GM10248 (cell line): ENCODE measurements at regions not wholly inside any gene's neighbourhood (a gene's known extent, or its start where the extent isn't known, plus 50 kb on each side); places are given as distances from the start of the nearest gene placed in this dataset.

Source experiments
- CTCF ChIA-PET: fragments of 300-600 bp; sonication (Branson Sonifier 250); formaldehyde crosslinking; extraction: SDS; loops from one replicate; lab custom pipeline; 2021; ENCODE audit warnings: antibody characterized with exemption; lab: Yijun Ruan, JAX
- POLR2A ChIA-PET: fragments of 350-650 bp; sonication (Branson Sonifier 250); formaldehyde crosslinking; extraction: SDS; loops from one replicate; lab custom pipeline; 2020; ENCODE audit warnings: antibody characterized with exemption; lab: Yijun Ruan, JAX
- DNase-seq: peaks from one replicate; pipeline ENCODE4 v3.0.0; 2012; ENCODE audit errors: extremely low spot score
- CTCF ChIP-seq: IDR thresholded peaks from 2 replicates; pipeline ENCODE4 v1.5.1; 2012; ENCODE audit warnings: mild to moderate bottlenecking, low read depth; ENCODE audit errors: extremely low read depth, missing control alignments, control extremely low read depth

DNA sequence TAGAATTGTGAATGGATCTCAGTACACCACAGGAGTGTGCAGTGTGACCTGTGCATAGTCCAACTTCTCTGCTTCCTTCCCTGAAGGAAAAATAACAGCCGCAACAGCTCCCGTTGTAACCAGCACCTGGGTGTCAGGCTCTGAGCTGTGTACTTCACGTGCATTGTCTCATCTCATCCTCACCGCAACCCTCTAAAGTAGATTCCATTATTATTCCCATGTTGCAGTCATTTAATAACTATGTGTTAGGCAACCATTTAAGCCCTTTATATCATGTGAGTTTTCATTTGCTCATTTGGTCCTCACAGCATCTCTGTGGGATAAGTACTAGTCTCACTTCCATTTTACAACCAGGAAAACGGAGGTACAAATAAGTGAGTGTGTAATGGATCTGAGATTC is 247.0 kb upstream of the MAF start:
- CTCF ChIA-PET, result interaction anchor here (2.6 kb wide), 1 partner anchor 15 kb away, joined by 10 read pairs; no protein-coding TSS in a partner anchor

DNA sequence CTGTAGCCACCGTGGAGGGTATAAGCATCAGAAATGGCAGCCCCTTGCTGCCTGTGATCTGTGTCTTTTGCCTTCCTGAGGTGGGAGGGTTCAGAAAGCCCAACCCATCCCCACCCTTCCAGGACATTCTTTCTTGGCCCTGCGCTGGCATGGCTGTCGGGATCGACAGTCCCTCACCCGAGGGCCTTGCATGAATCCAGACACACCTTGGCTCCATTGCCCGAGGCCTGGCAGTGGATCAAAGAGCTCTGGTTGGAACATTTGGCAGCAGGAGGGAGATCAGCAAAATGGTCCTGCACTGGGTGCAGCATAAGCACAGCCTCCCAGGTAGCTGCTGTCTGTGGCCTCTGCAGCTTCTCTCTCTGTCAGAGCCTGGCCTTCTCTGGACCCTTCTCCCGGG is 246.6 kb upstream of the MAF start:
- ChIA-PET CTCF (no interaction called here), POLR2A (no interaction called here)
- no peak for DNase-seq
- TF ChIP-seq CTCF, result no peak

More for the DNA sequence above, 247.0 kb upstream of the MAF start:
- DNase-seq, result no peak
- TF ChIP-seq CTCF, result no peak
- POLR2A ChIA-PET, result no interaction called here

GRCh38 chr16:79845734-79846135 is 245.2 kb upstream of the MAF start:
- no peak for DNase-seq
- ChIA-PET CTCF (interaction anchor here (0.9 to 1.8 kb wide), 4 partner anchors 10 to 22 kb away, joined by 3 to 5 read pairs (median 3); no protein-coding TSS in a partner anchor), POLR2A (no interaction called here)
- no peak for TF ChIP-seq CTCF

- DNase-seq, result peak; percentile 52
- POLR2A ChIA-PET, result no interaction called here
- CTCF ChIA-PET, result interaction anchor here (0.9 to 1.8 kb wide), 4 partner anchors 9 to 23 kb away, joined by 3 to 5 read pairs (median 3); no protein-coding TSS in a partner anchor
- no peak for TF ChIP-seq CTCF
Observed at GRCh38 chr16:79845033-79845733, 244.6 kb upstream of the MAF start.

DNA sequence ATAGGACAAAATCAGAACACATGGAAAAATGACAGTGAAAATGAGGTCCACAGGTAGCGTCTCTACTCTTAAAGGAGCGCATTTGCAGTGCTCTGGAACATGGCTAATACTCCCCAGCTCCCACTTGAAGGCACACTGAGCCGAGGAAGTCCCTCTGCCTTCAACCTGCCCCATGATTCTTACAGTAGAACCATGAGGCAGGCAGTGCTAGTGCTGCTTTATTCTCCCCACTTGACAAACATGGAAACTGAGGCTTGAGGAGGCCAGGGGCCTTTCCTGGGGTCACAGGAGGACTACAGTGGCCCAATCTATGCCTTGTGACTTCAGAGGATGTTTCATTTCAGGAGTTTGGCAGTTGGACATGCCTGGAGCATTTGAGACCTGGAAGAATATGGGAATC is 244.1 kb upstream of the MAF start:
- no peak for DNase-seq
- no peak for TF ChIP-seq CTCF
- ChIA-PET CTCF (no interaction called here), POLR2A (no interaction called here)

GRCh38 chr16:79843631-79844043 is 243.1 kb upstream of the MAF start:
- DNase-seq, result no peak
- TF ChIP-seq CTCF, result no peak
- CTCF ChIA-PET, result interaction anchor here (1.2 to 1.6 kb wide), 2 partner anchors 14 to 24 kb away, joined by 3 to 6 read pairs; no protein-coding TSS in a partner anchor
- POLR2A ChIA-PET, result no interaction called here
